ENCODE measurements at regions not wholly inside any gene's neighbourhood (a gene's known extent, or its start where the extent isn't known, plus 50 kb on each side); places are given as distances from the start of the nearest gene placed in this dataset.
"Not testable (repeated sequence)": the region's sequence is repeated elsewhere in the genome, so short reads cannot be mapped to it uniquely, and the experiment has no call there.

DNA sequence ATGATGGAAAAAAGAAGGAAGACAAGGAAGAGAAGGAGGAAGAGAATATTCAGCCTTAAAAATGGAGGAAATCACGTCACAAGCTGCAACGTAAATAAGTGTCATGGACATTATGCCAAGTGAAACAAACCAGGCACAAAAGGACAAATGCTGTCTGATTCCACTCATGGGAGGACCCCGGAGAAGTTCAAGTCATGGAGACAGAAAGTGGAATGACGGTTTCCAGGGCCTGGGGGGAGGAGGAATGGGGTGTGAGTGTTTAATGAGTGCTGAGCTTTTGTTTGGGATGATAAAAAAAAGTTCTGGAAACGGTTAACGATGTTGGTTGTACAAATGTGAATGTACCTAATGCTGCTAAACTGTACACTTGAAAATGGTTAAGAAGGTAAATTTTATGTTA lies 439.5 kb downstream of the GADD45G start:
- DNase-seq = no peak

DNA sequence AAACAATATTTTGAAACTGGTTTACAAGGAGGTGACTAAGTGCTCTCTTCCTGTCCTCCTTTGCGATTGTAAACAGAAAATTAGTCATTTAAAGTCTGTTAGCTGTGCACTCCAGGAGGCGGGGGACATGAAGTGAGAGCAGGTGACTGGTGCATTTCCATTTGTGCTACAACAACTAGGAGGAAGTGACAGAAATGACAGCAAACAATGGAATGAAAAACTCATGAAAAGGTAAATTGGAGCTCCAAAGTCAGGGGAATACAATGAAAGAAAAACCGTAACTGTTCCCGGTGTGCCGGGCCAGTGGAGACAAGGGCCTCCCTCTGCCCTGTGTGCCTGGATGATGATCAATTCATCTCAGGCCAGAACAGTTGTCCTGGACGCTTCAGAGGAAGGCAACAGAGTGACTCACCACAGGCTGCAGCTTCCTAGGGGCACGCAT lies 439.9 kb downstream of the GADD45G start:
- no peak for DNase-seq

DNA sequence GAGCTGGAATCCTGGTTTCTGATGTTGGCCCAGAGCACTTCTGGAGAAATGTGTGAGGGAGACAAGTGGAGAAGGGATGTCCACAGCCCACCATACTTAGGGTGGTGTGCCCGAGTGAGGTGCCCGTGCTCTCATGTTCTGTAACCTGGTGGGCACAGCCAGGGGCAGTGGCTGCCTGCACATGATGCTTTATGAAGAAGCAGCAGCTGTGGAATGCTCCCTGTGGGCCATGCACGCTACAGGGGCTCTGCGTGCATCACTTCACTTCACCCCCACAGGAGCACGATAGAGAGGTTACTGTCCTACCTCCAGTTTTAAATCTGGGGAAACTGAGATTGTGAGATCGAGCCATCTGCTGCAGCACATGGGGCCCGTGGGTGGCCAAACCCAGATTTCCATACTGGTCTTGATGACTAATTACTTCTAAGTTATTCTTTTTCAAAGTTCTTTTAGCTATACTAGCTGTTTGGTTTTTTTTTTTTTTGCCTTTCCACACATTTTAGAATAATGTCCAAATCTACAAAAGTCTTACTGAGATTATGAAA lies 441.6 kb downstream of the GADD45G start:
- no peak for DNase-seq

DNA sequence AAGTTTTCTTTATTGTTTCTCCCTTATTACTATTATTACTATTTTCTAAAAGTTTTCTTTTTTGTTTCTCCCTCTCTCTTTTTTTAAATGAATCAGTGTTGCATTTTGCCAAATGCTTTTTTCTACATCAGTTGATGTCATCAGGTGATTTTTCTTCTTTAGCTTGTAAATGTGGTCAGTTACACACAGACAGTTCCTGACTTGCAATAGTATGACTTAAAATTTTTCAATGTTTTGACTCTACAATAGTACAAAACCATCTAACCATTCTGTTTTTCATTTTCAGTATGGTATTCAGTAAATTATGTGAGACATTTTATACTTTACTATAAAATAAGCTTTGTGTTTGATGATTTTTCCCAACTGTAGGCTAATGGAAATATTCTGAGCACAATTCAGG lies 443.0 kb downstream of the GADD45G start:
- no peak for DNase-seq

DNA sequence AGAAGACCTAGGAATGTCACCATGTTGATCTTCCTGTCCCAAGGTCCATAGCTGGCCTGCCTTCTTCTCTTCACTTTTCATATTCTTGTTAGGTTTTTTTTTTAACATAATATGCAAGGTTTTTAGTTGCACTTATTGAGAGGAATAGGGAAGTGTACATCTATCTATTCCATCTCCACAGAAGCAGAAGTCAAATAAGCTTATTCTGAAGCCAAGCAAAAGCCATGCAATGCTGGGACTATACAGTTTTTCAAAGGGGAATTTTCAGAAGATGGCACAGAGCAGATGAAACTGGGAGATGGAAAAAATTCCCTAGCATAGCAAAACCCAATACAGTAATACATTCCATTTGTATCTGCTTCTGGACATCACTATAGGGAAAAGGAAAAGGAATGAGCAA lies 447.6 kb downstream of the GADD45G start:
- DNase-seq = no peak

DNA sequence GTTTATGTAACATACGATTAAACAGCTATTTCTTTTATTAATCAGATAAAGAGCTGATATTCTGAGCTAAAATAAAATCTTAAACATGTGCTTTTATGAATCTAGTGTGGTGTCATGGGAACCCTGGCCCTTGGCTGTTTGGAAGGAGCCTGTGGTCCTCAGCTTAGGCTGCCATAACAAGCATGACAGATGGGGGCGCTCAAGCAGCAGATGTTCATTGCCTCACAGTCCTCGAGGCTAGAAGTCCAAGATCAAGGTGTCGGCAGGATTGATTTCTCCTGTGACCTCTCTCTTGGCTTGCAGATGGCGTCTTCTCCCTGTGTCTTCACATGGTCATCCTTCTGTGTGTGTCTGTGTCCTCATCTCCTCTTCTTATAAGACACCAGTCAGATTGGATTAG lies 448.2 kb downstream of the GADD45G start:
- DNase-seq = no peak

DNA sequence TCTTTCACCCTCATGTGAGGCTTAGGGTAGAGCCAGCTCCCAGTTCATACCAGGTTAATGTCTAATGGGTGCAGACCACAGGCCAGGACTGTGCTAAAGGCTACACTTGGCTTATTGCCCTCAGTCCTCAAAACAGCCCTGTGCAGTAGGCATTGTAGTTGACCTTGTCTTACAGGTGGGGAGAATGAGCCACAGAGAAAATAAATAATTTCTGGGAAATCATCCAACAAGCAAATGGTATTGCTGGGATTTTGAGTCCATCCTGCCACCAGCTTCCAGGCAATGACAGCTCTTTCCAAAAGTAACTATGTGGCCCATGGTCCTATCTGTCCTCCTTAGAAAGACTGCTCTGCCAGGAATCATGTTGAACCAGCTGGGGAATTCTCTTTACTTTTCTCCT lies 450.0 kb downstream of the GADD45G start:
- DNase-seq = no peak

DNA sequence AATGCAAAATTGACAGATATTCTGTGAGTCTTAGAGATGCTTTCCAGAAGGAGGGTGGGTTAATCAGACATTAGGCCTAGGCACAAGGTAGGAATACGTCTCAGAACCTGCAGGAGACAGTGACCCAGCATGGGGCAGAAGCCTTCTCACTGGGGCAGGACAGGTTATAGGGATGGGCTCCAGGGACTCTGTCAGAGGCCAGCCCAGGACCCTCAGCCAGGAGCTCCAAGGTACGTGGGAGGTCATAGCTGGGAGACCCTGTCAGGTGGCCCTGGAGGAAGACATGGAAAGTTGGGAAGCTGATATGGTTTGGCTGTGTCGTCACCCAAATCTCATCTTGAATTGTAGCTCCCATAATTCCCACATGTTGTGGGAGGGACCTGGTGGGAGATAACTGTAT lies 450.4 kb downstream of the GADD45G start:
- DNase-seq = no peak

DNA sequence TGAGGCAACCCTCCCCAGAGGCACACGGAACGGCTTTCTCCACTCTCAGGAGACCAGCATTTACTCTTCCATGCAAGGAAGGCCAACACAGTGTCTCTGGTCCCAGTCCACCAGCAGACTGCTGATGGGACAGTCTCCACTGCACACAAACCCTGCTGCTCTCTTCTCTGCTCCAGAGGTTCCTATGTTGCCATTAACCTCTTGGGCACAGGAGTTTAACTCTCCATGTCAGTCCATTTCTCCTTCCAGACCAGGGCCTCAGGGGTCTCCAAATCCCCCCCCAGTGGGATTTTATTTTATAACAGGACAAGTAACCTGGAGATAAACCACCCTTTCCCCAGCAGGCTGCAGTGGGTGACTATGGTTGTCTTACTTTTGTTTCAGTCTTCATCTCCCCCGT lies 452.5 kb downstream of the GADD45G start:
- no peak for DNase-seq

DNA sequence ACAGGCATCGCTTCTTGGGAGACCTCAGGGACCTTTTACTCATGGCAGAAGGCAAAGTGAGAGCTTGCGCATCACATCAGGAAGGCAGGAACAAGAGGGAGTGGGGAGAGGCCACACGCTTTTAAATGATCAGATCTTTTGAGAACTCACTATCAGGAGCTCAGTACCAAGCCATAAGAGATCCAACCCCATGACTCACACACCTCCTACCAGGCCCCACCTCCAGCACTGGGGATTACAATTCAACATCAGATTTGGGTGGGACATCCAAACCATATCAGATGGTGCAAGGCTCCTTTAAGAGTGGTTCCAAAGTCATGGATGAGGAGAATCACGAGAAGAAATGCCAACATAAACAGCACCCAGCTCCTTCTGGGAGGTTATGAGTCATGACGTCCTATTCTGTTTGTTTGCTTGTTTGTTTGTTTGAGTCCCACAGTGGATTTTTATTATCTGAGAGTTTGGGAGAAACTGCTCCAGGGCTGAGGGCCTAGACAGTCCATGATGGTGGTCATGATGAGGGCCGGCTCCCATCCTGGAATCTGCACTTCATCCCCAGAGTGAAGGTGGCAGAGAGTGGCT lies 453.5 kb downstream of the GADD45G start:
- no peak for DNase-seq

DNA sequence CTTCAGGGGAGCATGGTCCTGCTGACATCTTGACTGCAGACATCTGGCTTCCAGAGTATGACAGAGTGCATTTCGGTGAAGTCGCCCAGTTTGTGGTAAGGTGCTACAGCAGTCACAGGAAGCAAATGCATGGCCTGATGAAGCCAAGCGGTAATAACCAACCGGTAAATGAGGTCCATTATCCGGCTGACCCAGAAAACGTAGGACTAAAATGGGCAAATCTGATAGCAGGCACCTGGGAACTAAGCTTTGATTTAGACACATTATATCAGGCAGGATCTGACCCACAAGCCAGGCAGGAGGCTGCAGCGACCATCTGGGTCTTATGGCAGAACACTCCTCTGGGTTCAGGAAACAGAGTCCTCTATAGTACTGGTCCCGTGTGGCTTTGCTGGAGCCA lies 454.6 kb downstream of the GADD45G start:
- no peak for DNase-seq

DNA sequence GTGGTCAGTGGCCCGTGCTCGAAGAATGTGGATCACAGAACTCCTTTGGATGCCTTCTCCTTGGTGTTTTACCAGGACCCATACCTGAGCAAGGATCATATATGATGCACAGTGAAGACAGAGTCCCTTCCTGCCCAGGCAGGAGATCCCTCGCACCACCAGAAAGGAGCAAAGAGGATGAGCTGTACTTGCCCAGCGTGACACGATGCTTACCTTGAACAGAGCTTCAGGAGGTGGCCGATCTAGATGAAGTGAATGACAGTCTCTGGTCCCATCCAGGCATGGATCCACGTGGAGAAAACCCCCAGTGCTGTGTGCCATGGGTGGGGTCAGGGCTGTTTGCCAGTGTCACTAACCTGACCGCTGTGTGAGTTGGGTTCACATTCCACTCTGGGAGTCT lies 455.4 kb downstream of the GADD45G start:
- DNase-seq = no peak

DNA sequence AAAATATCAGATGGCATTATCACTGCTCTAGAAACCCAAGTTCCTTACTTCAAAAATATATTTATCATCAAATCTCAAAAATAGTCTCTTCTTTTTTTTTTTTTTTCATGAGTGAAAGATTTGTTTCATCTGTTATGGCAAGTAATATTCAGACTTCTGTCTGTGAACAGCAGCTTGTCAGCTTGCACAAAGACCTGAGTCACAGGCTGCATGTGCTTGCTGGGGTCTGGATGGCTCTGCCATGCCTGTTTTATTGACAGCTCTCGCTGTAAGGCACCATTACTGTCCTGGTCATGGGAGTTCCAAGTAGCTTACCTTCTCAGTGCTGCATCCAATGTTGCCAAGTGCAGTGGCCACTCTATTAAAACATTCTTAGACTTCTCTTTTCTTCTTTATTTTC lies 456.4 kb downstream of the GADD45G start:
- no peak for DNase-seq

DNA sequence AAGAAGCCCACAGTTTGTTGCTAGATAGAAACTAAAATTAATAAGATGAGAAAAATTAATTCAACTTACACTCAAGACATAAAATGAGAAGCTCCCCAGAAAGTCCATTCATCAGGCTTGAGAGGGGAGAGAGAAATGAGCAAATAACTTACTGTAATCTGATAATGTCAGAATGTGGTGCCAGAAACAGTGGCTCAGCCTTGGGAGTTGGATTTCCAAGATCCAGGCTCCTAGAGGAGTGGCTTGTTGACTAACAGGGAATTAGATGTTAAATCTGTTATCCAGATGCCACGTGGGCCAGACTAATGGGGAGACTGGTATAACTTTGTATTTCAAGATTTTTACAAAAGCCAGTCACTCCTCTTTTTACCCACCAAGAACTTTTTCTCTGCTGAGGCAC lies 458.2 kb downstream of the GADD45G start:
- DNase-seq = no peak

DNA sequence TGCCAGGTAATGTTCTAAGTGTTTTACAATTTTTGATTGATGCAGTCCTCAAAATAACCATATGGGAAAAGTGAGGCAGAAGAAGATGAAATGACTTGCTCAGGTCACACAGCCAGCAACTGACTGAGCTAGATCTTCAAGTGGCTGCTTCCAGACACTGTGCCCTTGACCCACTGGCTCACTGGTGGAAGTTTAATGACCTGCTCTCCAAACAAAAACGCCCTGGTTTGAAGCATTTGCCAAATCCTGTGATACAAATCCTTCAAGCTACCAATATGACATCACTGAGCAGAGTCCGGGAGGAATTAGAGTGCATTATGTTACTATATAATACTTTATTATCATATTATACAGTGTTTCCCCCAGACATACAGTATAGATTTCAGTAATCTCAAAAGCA lies 459.4 kb downstream of the GADD45G start:
- no peak for DNase-seq

DNA sequence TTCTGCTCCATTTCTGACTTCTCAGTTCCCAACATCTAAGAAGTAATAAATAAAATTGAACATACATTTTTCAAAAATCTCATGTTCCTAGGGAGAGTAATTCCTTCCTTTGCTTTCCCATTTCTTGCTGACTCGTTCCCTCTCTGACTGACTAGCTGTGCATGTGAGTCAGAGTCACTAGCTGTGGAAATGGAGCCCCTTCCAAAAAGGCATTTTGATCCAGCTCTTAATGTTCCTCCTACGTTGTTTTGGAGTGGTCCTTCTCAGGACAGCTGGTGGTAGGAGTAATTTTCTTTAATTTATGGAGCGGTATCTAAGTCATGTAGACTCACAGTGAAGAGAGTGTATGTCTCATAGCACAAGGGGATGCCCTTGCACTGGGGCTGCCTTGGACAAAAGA lies 460.2 kb downstream of the GADD45G start:
- DNase-seq = no peak

DNA sequence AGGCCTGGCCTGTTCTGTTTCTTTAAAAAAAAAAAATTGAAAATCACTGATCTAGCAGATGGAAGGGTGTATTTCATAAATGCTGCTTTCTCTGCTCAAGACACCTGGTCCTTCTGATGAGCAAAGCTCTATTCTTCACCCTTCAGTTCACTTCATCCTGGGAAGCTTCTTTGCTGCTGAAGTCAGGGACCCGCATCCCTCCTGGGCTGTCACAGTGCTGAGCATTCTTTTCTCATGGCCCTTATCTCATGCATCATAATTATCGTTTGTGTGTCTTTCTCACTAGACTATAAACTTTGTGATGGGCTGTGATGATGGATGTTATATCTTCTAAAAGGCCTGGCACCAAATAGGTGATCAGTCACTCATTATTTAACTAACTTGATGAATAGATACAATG lies 461.0 kb downstream of the GADD45G start:
- DNase-seq = no peak

DNA sequence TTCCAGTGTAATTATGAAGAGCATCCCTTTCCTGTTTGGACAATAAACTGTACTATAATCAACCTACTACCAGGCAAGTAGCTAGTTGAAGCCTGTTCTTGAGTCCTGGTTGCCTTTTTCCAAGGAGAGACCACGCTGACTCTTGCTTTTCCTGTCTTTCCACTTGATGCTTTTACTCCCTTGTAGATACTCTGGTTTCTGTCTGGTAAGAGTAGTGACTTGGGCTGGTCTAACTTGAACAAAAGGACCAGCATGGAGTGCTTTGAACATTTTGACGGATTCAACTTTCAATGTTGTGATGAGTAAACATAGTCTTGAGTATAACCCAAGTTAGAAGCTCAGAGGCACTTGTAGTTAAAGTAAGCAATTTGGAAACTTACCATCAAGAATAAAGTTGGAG lies 464.3 kb downstream of the GADD45G start:
- DNase-seq = no peak

DNA sequence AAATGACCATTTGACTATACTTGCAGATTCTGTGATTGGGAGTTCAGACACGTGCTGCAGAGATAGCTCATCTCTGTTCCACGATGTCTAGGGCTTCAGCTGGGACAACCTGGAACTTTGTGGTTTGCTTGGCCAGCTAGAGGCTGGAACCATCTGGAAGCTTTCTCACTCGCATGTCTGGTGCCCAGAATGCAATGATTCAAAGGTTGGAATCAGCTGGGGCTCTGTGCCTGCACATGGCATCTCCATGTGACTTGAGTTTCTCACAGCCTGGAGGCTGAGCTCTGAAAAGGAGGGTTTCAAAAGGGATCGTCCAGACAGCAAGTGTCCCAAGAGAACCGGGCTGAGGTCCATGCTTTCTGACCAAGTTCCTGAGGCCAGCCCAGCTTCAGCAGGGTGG lies 465.2 kb downstream of the GADD45G start:
- DNase-seq = no peak

DNA sequence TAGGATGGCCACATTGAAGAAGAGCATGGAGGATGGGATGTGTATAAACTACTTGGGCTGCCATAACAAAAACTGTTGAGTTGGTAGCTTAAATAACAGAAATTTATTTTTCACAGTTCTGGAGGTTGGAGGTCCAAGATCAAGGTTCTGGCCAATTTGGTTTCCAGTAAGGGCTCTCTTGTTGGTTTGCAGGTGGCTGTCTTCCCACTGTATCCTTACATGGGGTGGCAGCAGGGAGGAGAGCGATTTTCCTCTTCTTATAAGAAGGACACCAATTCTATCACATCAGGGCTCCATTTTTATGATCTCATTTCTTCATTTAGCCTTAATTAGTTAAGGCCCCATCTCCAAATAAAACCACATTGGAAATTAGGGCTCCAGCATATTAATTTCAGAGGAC lies 465.7 kb downstream of the GADD45G start:
- no peak for DNase-seq

DNA sequence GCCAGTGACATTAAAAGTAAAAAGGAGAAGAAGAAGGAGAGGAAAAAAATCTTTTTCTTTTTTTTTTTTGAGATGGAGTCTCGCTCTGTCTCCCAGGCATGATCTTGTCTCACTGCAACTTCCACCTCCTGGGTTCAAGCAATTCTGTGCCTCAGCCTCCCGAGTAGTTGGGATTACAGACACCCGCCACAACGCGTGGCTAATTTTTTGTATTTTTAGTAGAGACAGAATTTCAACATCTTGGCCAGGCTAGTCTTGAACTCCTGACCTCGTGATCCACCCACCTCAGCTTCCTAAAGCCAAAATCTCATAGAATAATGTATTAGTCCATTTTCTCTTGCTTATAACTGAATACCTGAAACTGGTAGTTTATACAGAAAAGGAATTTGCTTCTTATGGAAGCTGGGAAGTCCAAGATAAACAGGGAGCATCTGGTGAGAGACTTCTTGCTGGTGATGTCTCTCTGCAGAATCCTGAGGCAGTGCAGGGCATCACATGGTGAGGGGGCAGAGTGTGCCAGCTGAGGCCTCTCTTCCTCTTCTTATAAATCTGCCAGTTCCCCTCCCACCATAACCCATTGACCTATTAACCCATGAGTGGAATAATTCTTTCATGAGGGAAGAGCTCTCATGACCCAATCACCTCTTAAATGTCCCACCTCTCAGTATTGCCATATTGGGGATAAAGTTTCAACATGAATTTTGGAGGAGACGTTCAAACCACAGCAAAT lies 466.3 kb downstream of the GADD45G start:
- no peak for DNase-seq

DNA sequence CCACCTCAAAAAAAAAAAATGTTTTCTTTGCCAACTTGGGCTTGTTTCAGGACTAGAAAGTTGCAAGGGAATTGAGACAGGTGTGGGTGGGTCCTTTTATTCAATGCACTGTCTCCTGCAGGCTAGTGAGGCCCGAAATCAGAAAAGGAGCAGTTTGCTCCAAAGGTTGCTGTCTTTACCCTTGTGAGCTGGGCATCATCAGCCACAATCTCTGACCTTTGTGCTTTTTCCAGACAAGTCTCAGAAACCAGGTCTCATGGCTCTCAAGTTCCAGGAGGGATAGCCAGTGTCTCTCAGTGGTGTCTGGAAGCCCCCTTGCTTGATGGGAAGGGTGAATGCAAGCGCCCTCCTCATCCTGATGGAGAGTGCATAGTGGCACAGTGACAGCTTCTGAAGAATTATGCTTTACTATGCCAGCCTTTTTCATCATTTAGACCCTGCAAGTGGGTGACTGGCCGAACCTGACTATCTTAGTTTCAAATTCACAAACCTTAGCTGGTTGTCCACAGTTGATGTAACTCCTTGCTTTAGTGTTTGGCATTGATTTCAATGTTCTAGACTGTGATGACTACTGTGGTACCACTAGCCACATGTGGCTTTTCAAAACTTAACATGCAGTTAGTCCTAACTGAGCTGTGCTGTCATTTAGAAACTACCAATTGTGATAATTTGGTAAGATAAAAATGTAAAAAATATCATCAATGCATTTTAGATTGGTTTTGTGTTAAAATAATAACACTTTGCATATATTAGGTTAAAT lies 468.6 kb downstream of the GADD45G start:
- no peak for DNase-seq

DNA sequence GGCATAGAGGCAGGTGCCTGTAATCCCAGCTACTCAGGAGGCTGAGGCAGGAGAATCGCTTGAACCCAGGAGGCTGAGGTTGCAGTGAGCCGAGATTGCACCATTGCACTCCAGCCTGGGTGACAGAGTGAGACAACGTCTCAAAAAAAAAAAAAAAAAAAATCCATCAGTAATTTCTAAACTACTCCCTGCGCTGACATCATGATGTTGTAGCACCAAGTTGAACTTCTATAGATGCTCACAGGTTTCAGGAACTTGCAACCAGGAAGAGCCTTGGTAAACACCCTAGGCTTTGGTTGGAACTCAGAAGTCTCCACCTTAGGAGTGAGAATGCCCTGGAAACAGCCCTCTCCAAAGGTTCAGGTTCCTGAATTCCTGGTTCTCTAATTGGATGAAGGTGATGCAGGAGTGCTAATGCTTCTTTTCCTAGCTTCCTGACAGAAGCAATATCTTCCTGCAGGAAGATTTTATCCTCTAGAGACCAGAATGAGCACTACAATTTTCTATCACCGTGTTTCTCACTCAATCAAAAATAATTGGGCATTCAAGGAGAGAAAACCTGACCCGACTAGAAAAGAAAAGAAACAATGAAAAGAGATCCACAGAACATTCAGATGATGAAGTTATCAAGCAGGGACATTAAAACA lies 469.6 kb downstream of the GADD45G start:
- DNase-seq = no peak

DNA sequence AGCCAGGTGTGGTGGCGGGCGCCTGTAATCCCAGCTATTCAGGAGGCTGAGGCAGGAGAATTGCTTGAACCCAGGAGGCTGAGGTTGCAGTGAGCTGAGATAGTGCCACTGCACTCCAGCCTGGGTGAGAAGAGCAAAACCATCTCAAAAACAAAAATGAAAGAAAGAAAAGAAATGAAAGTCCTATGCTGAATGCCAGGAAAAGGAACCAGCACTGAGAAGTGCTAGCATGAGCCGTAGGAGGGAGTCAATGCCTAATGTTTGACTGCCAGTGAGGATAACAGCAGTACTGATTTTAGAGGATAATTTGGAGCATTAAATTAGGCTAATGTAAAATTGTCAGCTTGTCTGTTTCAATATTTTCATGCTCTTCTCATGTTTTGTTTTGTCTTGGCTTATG lies 472.8 kb downstream of the GADD45G start:
- not testable (repeated sequence) for DNase-seq
